ENCODE measurements at regions not wholly inside any gene's neighbourhood (a gene's known extent, or its start where the extent isn't known, plus 50 kb on each side); places are given as distances from the start of the nearest gene placed in this dataset.

GRCh38 chr7:47049234-47049774 is 532.6 kb downstream of the TNS3 start:
- TF ChIP-seq, protein P1, sequence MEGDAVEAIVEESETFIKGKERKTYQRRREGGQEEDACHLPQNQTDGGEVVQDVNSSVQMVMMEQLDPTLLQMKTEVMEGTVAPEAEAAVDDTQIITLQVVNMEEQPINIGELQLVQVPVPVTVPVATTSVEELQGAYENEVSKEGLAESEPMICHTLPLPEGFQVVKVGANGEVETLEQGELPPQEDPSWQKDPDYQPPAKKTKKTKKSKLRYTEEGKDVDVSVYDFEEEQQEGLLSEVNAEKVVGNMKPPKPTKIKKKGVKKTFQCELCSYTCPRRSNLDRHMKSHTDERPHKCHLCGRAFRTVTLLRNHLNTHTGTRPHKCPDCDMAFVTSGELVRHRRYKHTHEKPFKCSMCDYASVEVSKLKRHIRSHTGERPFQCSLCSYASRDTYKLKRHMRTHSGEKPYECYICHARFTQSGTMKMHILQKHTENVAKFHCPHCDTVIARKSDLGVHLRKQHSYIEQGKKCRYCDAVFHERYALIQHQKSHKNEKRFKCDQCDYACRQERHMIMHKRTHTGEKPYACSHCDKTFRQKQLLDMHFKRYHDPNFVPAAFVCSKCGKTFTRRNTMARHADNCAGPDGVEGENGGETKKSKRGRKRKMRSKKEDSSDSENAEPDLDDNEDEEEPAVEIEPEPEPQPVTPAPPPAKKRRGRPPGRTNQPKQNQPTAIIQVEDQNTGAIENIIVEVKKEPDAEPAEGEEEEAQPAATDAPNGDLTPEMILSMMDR (IDR thresholded peaks at IDR 0.05; ENCODE audit: low read depth, low read length, missing input control): no peak
- TF ChIP-seq YY1 (IDR thresholded peaks at IDR 0.05): no peak
- TF ChIP-seq RXRA (IDR thresholded peaks at IDR 0.05): no peak
- no peak for TF ChIP-seq JUND (IDR thresholded peaks at IDR 0.05)
- TF ChIP-seq RAD21 (IDR thresholded peaks at IDR 0.05): no peak
- TF ChIP-seq FOXA1 (IDR thresholded peaks at IDR 0.05): no peak
- TF ChIP-seq, protein P2, sequence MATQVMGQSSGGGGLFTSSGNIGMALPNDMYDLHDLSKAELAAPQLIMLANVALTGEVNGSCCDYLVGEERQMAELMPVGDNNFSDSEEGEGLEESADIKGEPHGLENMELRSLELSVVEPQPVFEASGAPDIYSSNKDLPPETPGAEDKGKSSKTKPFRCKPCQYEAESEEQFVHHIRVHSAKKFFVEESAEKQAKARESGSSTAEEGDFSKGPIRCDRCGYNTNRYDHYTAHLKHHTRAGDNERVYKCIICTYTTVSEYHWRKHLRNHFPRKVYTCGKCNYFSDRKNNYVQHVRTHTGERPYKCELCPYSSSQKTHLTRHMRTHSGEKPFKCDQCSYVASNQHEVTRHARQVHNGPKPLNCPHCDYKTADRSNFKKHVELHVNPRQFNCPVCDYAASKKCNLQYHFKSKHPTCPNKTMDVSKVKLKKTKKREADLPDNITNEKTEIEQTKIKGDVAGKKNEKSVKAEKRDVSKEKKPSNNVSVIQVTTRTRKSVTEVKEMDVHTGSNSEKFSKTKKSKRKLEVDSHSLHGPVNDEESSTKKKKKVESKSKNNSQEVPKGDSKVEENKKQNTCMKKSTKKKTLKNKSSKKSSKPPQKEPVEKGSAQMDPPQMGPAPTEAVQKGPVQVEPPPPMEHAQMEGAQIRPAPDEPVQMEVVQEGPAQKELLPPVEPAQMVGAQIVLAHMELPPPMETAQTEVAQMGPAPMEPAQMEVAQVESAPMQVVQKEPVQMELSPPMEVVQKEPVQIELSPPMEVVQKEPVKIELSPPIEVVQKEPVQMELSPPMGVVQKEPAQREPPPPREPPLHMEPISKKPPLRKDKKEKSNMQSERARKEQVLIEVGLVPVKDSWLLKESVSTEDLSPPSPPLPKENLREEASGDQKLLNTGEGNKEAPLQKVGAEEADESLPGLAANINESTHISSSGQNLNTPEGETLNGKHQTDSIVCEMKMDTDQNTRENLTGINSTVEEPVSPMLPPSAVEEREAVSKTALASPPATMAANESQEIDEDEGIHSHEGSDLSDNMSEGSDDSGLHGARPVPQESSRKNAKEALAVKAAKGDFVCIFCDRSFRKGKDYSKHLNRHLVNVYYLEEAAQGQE (IDR thresholded peaks at IDR 0.05): no peak
- no peak for TF ChIP-seq HNF4G (IDR thresholded peaks at IDR 0.05)
- TF ChIP-seq GABPA (IDR thresholded peaks at IDR 0.05 in 1 of 2, conservative IDR thresholded peaks at IDR 0.05 in 1 of 2): no peak
- TF ChIP-seq MAX (IDR thresholded peaks at IDR 0.05): no peak
- TF ChIP-seq NR2F2 (IDR thresholded peaks at IDR 0.05): no peak
- TF ChIP-seq SP1 (IDR thresholded peaks at IDR 0.05): no peak
- TF ChIP-seq EGR1 (IDR thresholded peaks at IDR 0.05; ENCODE audit: low read depth in 2 of 2): no peak
- TF ChIP-seq ATF3 (IDR thresholded peaks at IDR 0.05): no peak

All from liver (tissue), 3 donors.